Superior temporal gyrus (tissue), 1 donor: ENCODE measurements at regions not wholly inside any gene's neighbourhood (a gene's known extent, or its start where the extent isn't known, plus 50 kb on each side); places are given as distances from the start of the nearest gene placed in this dataset.
"Not testable (repeated sequence)": the region's sequence is repeated elsewhere in the genome, so short reads cannot be mapped to it uniquely, and the experiment has no call there.

Experiments used
- DNase-seq: peaks from one replicate; pipeline ENCODE4 v3.0.0-alpha.2; 2016; ENCODE audit errors: extremely low spot score

- DNase-seq = no peak
Measured at GRCh38 chr7:106345421-106346166, 60.8 kb upstream of the NAMPT start.

GRCh38 chr7:106344861-106345260 lies 60.1 kb upstream of the NAMPT start:
- no peak for DNase-seq

GRCh38 chr7:106344211-106344610 lies 59.4 kb upstream of the NAMPT start:
- DNase-seq = no peak

GRCh38 chr7:106342049-106342448 lies 57.3 kb upstream of the NAMPT start:
- not testable (repeated sequence) for DNase-seq

- DNase-seq = not testable (repeated sequence)
Measured at GRCh38 chr7:106340247-106340596, 55.4 kb upstream of the NAMPT start.

- no peak for DNase-seq
Measured at GRCh38 chr7:106339513-106340246, 54.9 kb upstream of the NAMPT start.

GRCh38 chr7:106337754-106338153 lies 53.0 kb upstream of the NAMPT start:
- no peak for DNase-seq

- no peak for DNase-seq
Measured at GRCh38 chr7:106335814-106336213, 51.0 kb upstream of the NAMPT start.
